ENCODE measurements at regions not wholly inside any gene's neighbourhood (a gene's known extent, or its start where the extent isn't known, plus 50 kb on each side); places are given as distances from the start of the nearest gene placed in this dataset.

DNA sequence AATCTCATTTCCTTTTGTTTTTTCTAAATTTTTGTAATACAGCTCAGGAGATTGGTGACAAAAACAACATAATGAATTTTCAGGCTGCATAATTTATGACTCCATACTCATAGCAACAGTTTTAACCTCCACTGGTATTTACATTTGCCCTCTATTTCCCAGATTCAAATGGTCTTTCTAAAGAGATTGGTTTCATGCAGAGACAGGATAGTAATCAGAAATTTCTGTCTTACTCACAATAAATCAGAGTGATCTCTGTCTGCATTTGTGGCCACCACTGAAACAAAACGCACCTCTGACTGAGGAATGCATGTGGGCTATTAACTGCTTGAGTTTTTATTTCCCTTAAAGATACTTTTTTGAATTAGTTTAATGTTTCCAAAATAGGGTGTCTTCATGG, 1526.0 kb downstream of the CDH8 start:
- no peaks in the 10 kb centered on the region for H3K4me1 Mint-ChIP-seq
- H3K27me3 Mint-ChIP-seq (ENCODE audit: low read depth), result no peaks in the 10 kb centered on the region
- no peak overlapping the region for H3K4me3 Mint-ChIP-seq
- H3K36me3 Mint-ChIP-seq (ENCODE audit: low read depth), result no peaks in the 10 kb centered on the region
- no peak overlapping the region for H3K27ac Mint-ChIP-seq
- TF ChIP-seq CTCF (IDR thresholded peaks at IDR 0.05; ENCODE audit: unreplicated experiment in 3 of 3), result no peak
- H3K9me3 Mint-ChIP-seq, result peaks cover 3% of the 10 kb centered on the region

DNA sequence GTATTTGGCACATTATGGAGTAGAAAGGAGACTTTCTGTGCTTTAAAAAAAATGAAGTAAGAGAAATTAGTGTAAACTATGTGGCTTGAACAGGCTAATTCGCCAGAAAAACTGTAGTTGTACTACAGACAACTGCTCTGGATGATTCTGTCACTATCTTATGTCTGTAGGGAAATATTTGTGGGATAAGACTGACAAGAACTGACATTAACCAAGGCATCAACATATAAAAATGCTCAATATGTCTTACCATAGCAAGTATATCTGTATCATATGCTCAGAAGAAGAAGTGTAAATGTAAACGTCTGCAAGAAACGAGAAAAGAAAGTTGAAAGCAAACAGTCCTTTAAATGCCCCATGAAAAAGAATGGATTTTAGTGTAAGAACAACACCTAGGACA, 1545.0 kb downstream of the CDH8 start:
- TF ChIP-seq CTCF (IDR thresholded peaks at IDR 0.05; ENCODE audit: unreplicated experiment in 3 of 3), result no peak

DNA sequence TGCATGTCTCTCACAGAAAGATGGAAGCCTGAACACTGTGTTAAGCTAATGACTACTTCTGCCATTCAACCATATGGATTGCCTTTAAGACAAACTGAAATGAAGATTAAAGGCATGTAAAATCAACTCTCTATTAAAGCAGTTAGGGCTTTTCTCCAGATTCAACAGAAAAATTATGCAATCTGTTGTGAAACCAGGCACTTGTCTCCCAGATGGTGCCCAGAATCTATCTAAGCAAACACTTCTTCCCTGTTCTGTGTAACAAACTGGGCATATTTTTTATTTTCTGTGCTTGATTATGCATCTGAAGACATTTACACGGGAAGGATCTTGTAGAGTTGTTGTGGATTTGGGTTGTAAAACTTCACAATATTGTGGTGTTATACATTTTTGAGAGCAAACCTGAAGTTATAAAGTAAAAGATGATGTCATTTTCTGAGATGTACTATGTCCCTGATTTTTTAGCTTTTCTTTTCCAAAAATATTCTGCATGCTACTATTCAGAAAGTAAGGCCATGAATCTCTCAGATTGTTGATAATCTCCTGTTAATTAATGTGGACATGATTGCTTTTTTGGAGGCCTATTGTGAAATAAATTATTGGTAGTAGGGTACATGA, 1550.3 kb downstream of the CDH8 start:
- no peak overlapping the region for H3K27ac Mint-ChIP-seq
- no peaks in the 10 kb centered on the region for H3K9me3 Mint-ChIP-seq
- no peaks in the 10 kb centered on the region for H3K27me3 Mint-ChIP-seq (ENCODE audit: low read depth)
- no peaks in the 10 kb centered on the region for H3K36me3 Mint-ChIP-seq (ENCODE audit: low read depth)
- H3K4me1 Mint-ChIP-seq, result no peaks in the 10 kb centered on the region
- no peak overlapping the region for H3K4me3 Mint-ChIP-seq
- TF ChIP-seq CTCF (IDR thresholded peaks at IDR 0.05; ENCODE audit: unreplicated experiment in 3 of 3), result no peak

More for the DNA sequence above, 1545.0 kb downstream of the CDH8 start:
- H3K27me3 Mint-ChIP-seq (ENCODE audit: low read depth), result no peaks in the 10 kb centered on the region
- H3K9me3 Mint-ChIP-seq, result no peaks in the 10 kb centered on the region
- H3K36me3 Mint-ChIP-seq (ENCODE audit: low read depth), result no peaks in the 10 kb centered on the region
- no peak overlapping the region for H3K4me3 Mint-ChIP-seq
- no peaks in the 10 kb centered on the region for H3K4me1 Mint-ChIP-seq
- no peak overlapping the region for H3K27ac Mint-ChIP-seq

DNA sequence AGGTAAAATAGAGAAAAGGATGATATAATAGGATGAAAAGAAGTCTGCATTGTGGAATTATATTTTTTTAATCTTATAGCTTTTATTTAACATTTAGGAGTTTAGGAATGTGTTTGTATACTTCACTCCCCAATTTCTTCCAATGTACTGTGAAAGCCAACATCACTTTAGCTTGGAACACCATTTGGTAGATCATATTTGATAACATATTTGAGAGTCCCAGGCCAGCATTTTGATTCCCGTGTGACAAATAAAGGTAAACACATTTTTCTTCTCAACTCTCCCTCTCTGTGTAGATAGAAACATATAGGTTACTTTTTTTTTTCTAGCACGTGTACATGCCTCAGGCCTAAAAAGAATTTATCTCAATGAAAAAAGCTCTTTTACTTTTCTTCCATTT, 1551.3 kb downstream of the CDH8 start:
- no peaks in the 10 kb centered on the region for H3K27me3 Mint-ChIP-seq (ENCODE audit: low read depth)
- H3K4me3 Mint-ChIP-seq, result no peak overlapping the region
- no peak overlapping the region for H3K27ac Mint-ChIP-seq
- H3K9me3 Mint-ChIP-seq, result no peaks in the 10 kb centered on the region
- no peaks in the 10 kb centered on the region for H3K4me1 Mint-ChIP-seq
- TF ChIP-seq CTCF (IDR thresholded peaks at IDR 0.05; ENCODE audit: unreplicated experiment in 3 of 3), result no peak
- H3K36me3 Mint-ChIP-seq (ENCODE audit: low read depth), result no peaks in the 10 kb centered on the region

DNA sequence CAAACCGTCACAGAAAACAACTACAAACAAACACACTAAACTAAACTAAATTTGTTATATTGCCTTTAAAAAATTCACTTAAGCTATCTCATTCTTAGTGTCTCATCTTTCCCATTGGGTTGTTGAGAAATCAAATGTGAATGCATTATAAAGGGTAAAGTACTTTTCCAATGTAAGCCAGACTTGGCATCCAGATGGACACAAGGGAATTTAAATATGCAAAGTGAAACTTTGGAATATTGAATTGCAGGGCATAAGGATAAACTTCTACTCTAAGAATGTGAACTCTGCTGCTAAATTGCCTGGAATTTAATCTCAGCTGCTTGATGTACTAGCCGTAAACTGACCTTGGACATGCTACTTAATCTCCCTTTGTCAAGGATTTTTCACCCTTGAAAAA, 1554.6 kb downstream of the CDH8 start:
- Mint-ChIP-seq H3K27ac (no peak overlapping the region), H3K36me3 (ENCODE audit: low read depth) (no peaks in the 10 kb centered on the region), H3K4me1 (no peaks in the 10 kb centered on the region), H3K9me3 (no peaks in the 10 kb centered on the region), H3K4me3 (no peak overlapping the region), H3K27me3 (ENCODE audit: low read depth) (no peaks in the 10 kb centered on the region)
- TF ChIP-seq CTCF (IDR thresholded peaks at IDR 0.05; ENCODE audit: unreplicated experiment in 3 of 3), result no peak

DNA sequence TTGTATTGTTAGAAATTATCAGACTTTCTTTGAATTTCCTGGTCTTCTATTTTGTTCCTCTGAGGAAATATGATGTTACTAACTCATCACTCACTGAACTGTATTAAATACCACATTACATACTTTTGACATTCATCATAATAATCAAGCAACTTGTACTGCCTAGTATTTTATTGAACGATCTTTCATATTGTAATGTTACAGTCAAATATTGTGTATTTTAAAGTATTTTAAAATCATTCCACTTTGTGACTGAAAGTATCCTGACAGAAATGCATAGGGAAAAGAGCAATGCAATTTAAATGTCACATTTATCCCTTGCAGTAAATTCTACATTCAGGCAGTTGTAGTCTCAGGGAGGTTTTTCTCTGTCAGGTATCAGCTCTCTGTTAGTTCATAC, 1557.4 kb downstream of the CDH8 start:
- Mint-ChIP-seq H3K4me1 (no peaks in the 10 kb centered on the region), H3K36me3 (ENCODE audit: low read depth) (no peaks in the 10 kb centered on the region), H3K27me3 (ENCODE audit: low read depth) (no peaks in the 10 kb centered on the region), H3K9me3 (no peaks in the 10 kb centered on the region), H3K27ac (no peak overlapping the region), H3K4me3 (no peak overlapping the region)
- no peak for TF ChIP-seq CTCF (IDR thresholded peaks at IDR 0.05; ENCODE audit: unreplicated experiment in 3 of 3)

Measured in nephron (organoid).